Small intestine (tissue), 7 donors: ENCODE measurements at regions not wholly inside any gene's neighbourhood (a gene's known extent, or its start where the extent isn't known, plus 50 kb on each side); places are given as distances from the start of the nearest gene placed in this dataset.
"Not testable (repeated sequence)": the region's sequence is repeated elsewhere in the genome, so short reads cannot be mapped to it uniquely, and the experiment has no call there.

Experiments
- DNase-seq, 2 donors: peaks; one replicate each; pipeline versions ENCODE4 v3.0.0 to v3.0.0-alpha.2; 2013
- FAIRE-seq: peaks from 2 replicates; lab custom pipeline; 2012; peaks lifted over from hg19 to GRCh38; lab: Jason Lieb, UNC
- H3K27ac ChIP-seq, 3 donors: one replicate each; pipeline ENCODE4 v1.5.1; 2013; ENCODE audit warnings: low read length in 2 of 3, mild to moderate bottlenecking in 2 of 3, control low read depth in 1 of 3, inconsistent platforms in 1 of 3, low read depth in 1 of 3, moderate library complexity in 1 of 3
- H3K27me3 ChIP-seq, 3 donors: one replicate each; pipeline ENCODE4 v1.6.1; 2013; ENCODE audit warnings: low read length in 3 of 3, inconsistent platforms in 1 of 3; ENCODE audit not compliant: control insufficient read depth in 3 of 3, insufficient read depth in 3 of 3
- H3K36me3 ChIP-seq, 3 donors: one replicate each; pipeline ENCODE4 v1.6.1; 2013; ENCODE audit warnings: low read length in 3 of 3, inconsistent platforms in 1 of 3, low read depth in 1 of 3, mild to moderate bottlenecking in 1 of 3, moderate library complexity in 1 of 3; ENCODE audit not compliant: control insufficient read depth in 3 of 3, insufficient read depth in 2 of 3
- H3K4me1 ChIP-seq, 3 donors: one replicate each; pipeline ENCODE4 v1.6.1; 2013; ENCODE audit warnings: low read length in 2 of 3, inconsistent platforms in 1 of 3, low read depth in 1 of 3, mild to moderate bottlenecking in 1 of 3, moderate library complexity in 1 of 3; ENCODE audit not compliant: control insufficient read depth in 3 of 3, insufficient read depth in 2 of 3
- H3K4me3 ChIP-seq, 3 donors: one replicate each; pipeline ENCODE4 v1.5.1; 2013; ENCODE audit warnings: low read length in 3 of 3, control low read depth in 1 of 3, inconsistent platforms in 1 of 3, low read depth in 1 of 3, mild to moderate bottlenecking in 1 of 3, moderate library complexity in 1 of 3
- H3K9me3 ChIP-seq, 2 donors: one replicate each; pipeline ENCODE4 v1.6.1; 2013; ENCODE audit warnings: low read depth in 1 of 2, low read length in 1 of 2; ENCODE audit not compliant: control insufficient read depth in 2 of 2, insufficient read depth in 1 of 2
- WGBS, 3 donors: extraction: QIAGEN DNeasy Blood & Tissue Kit; methylation state at CpG; one replicate each; pipeline ENCODE4 v1.1.7; 2013; 5-methylcytosine and 5-hydroxymethylcytosine counted together
- donor health status: healthy with polysubstance abuse.
- donor health status: control.
- donor health status: control.
- donor health status: Bipolar disorder and iron deficiency.
- donor health status: healthy.

DNA sequence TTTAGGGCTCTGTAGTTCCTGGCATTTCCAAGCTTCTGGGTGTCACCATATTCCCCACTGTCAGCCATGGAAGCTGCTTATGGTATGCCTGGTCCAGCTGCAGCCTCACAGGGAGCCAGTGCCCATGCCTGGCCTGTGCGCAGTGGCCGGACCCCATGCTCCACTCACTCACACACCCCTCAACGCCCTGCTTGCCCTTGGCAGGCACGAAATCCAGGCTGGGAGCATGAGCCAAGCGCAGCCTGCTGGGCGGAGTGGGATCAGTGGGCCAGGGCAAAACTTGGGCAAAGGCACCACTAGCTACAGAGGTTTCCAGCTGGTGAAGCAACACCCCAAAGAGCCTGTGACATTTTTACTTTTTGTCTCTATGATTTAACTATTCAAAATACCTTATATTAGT, 520.4 kb downstream of the RWDD3 start:
- Histone ChIP-seq H3K27ac (no peak overlapping the region), H3K4me3 (no peak overlapping the region), H3K9me3 (peaks cover 0 to 26% of the 10 kb centered on the region in 2 donors), H3K4me1 (no peaks in the 10 kb centered on the region), H3K27me3 (no peaks in the 10 kb centered on the region), H3K36me3 (no peaks in the 10 kb centered on the region)
- DNase-seq (no peak), FAIRE-seq (no peak)
- 71 to 85% (median 80%) methylated on average over 6 of the region's 6 CpGs for WGBS, 3 donors

DNA sequence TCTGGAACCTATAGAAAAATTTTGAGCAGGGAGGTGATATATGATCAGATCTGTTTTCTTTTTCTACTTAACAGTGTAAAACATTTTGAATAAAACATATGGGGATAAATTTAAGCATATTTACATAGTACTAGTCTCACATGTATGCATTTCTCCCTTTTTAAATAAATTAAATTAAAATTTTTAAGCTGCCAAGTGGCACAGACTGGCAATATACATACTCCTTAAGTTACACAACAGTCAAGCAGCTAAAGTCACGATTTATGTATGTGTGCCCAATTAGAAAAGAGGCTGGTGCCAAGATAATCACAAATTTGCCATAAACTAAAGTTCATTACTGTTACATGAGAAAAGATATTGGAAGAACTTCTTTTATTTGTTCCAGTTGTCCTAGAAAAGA, 532.0 kb downstream of the RWDD3 start:
- 53 to 68% (median 65%) methylated on average over 1 of the region's 1 CpG for WGBS, 3 donors

DNA sequence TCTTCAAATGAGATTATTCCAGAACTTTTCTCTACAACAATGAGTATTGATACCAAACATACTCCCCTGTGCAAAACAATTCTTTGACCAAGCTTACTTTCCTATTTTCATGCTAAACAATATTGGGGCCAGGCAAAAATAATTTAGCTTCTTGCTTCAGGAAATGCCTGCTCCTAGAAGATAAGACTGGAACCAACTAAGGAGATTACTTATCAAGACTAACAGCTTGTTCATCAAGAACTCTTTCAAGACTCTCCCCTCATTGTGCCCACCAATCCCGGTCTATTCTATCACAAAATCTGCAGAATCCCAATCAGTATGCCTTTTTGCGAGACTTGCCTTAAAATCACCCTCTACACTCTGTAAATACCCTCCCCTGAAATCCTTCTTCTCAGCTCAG, 536.6 kb downstream of the RWDD3 start:
- no peak for FAIRE-seq
- H3K27ac ChIP-seq: no peak overlapping the region
- WGBS, 3 donors: 39 to 47% (median 43%) methylated on average over 2 of the region's 2 CpGs

More for the DNA sequence above, 532.0 kb downstream of the RWDD3 start:
- Histone ChIP-seq H3K36me3 (no peaks in the 10 kb centered on the region), H3K9me3 (peaks cover 0 to 16% of the 10 kb centered on the region in 2 donors), H3K27ac (no peak overlapping the region), H3K4me3 (no peak overlapping the region), H3K4me1 (no peaks in the 10 kb centered on the region), H3K27me3 (no peaks in the 10 kb centered on the region)
- no peak for DNase-seq
- FAIRE-seq: no peak

DNA sequence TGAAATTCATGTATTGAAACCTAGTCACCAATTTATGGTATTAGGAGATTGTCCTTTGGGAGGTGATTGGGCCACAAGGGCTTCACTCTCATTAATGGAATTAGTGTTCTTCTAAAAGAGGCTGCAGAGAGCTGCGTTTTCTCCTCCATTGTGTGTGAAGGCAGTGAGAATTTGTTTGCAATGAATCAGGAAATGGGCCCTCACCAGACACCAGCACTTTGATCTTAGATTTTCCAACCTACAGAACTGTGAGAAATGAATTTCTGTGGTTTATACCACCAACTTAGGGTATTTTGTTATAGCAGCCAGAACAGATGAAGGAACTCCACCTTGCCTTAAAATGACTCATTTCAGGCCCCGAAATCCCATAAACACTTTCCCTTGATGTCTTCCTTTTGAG, 544.2 kb downstream of the RWDD3 start:
- Histone ChIP-seq H3K9me3 (no peaks in the 10 kb centered on the region), H3K36me3 (no peaks in the 10 kb centered on the region), H3K4me1 (no peaks in the 10 kb centered on the region), H3K27ac (no peak overlapping the region), H3K4me3 (no peak overlapping the region), H3K27me3 (no peaks in the 10 kb centered on the region)
- no peak for DNase-seq
- no peak for FAIRE-seq
- WGBS, 3 donors: 66 to 77% (median 70%) methylated on average over 2 of the region's 2 CpGs

More for the DNA sequence above, 536.6 kb downstream of the RWDD3 start:
- no peaks in the 10 kb centered on the region for H3K9me3 ChIP-seq
- no peak overlapping the region for H3K4me3 ChIP-seq
- H3K4me1 ChIP-seq: no peaks in the 10 kb centered on the region
- DNase-seq: no peak
- H3K27me3 ChIP-seq: no peaks in the 10 kb centered on the region
- no peaks in the 10 kb centered on the region for H3K36me3 ChIP-seq

DNA sequence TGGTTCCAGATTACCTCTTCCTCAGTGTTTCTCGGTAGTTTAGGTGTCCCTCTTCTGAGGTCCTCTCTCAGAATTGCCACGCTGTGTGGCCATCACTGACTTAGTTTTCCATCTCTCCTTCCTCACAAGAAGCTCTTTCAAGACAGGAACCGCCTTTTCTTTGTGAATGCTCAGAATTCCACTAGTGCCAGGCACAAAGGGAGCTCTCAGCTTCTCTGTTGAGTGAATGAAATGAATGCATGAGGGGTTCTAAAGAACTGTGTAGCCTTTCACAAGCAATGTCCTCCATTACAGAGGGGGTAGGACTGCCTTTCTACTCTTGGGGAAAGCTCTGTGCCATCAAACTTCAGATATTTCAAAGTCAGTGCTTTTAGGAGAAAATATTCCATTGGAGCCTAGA, 546.8 kb downstream of the RWDD3 start:
- Histone ChIP-seq H3K27me3 (no peaks in the 10 kb centered on the region), H3K9me3 (no peaks in the 10 kb centered on the region), H3K4me3 (no peak overlapping the region), H3K4me1 (no peaks in the 10 kb centered on the region), H3K36me3 (no peaks in the 10 kb centered on the region), H3K27ac (no peak overlapping the region)
- 49 to 78% (median 76%) methylated on average over 3 of the region's 3 CpGs for WGBS, 3 donors
- DNase-seq (no peak), FAIRE-seq (no peak)

DNA sequence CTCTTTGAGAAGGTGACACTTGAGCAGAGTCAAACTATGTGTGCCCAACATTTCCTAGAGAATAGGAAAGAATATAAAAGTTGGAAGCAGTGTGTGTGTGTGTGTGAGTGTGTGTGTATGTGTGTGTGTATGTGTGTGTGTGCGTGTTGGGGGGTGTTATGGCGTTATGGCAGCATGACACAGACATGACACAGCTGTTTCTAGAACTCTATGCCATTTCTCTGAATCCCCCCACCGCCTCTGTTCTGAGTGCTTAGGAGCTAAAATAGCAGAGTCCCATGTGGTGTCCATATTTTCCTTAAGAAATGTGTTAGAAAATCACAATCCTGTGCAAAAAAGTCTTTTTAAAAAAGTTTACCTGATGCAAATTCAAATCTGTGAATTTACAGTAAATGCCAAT, 556.1 kb downstream of the RWDD3 start:
- Histone ChIP-seq H3K4me3 (no peak overlapping the region), H3K27me3 (no peaks in the 10 kb centered on the region), H3K9me3 (no peaks in the 10 kb centered on the region), H3K4me1 (no peaks in the 10 kb centered on the region), H3K36me3 (no peaks in the 10 kb centered on the region), H3K27ac (no peak overlapping the region)
- FAIRE-seq (no peak), DNase-seq (no peak)
- 67 to 74% (median 68%) methylated on average over 3 of the region's 3 CpGs for WGBS, 3 donors

DNA sequence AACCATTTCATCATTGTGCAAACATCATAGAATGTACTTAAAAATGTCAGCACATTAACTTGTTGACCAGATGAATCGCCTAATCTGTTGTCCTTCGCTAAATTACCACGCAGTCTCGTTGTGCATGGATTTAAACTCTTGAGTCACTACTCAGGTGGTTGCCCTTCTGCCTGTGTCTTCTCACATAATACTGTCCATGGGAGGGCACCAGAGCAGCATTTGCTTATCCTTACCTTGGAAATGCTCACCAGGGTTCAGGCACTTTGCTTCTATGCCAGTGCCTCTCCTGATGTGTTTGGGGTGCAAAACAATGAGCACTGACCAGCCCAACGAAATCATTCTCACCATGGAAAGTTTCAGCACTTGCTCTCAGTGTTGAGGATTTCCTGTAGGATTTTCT, 559.9 kb downstream of the RWDD3 start:
- Histone ChIP-seq H3K36me3 (no peaks in the 10 kb centered on the region), H3K4me3 (no peak overlapping the region), H3K27me3 (no peaks in the 10 kb centered on the region), H3K9me3 (peaks cover 0 to 7% of the 10 kb centered on the region in 2 donors), H3K27ac (no peak overlapping the region), H3K4me1 (no peaks in the 10 kb centered on the region)
- no peak for DNase-seq
- no peak for FAIRE-seq
- 68 to 73% (median 69%) methylated on average over 5 of the region's 5 CpGs for WGBS, 3 donors

DNA sequence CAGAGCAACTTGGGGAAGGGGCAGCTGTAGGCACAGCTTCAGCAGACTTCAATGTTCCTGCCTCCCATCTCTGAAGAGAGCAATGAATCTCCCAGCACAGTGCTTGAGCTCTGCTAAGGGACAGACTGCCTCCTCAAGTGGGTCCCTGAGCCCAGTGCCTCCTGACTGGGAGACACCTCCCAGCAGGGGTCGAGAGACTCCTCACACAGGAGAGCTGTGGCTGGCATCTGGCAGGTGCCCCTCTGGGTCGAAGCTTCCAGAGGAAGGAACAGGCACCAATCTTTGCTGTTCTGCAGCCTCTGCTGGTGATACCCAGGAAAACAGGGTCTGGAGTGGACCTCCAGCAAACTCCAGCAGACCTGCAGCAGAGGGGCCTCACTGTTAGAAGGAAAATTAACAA, 563.8 kb downstream of the RWDD3 start:
- not testable (repeated sequence) for FAIRE-seq, H3K27ac ChIP-seq, H3K36me3 ChIP-seq, DNase-seq, H3K4me1 ChIP-seq, H3K4me3 ChIP-seq, H3K27me3 ChIP-seq, H3K9me3 ChIP-seq
- 50 to 75% (median 64%) methylated on average over 2 of the region's 2 CpGs for WGBS, 3 donors

DNA sequence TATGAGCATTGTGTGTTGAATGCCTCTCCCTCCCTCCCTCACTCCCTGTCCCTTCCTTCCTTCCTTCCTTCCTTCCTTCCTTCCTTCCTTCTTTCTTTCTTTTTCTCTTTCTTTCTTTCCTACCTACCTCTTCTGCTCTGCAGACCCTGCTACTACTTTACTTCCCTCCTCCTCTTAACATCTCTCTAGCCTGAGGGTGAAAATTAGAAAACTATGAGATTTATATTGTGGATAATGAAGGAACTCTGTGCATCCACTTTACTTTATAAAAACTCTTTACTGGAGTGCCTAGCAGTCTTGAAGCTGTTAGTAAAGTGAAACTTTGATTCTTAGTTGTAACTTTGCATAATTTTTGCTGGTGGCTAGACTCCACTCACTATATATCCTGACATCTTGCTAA, 572.2 kb downstream of the RWDD3 start:
- Histone ChIP-seq H3K4me1 (no peaks in the 10 kb centered on the region), H3K27ac (no peak overlapping the region), H3K9me3 (no peaks in the 10 kb centered on the region), H3K4me3 (no peak overlapping the region), H3K36me3 (no peaks in the 10 kb centered on the region), H3K27me3 (no peaks in the 10 kb centered on the region)
- FAIRE-seq (no peak), DNase-seq (no peak)
